GM18951 (cell line): ENCODE measurements at regions not wholly inside any gene's neighbourhood (a gene's known extent, or its start where the extent isn't known, plus 50 kb on each side); places are given as distances from the start of the nearest gene placed in this dataset.
"Not testable (repeated sequence)": the region's sequence is repeated elsewhere in the genome, so short reads cannot be mapped to it uniquely, and the experiment has no call there.

Source experiments
- POLR2A ChIP-seq: IDR thresholded peaks from 4 replicates; pipeline ENCODE4 v1.6.1; 2011; ENCODE audit warnings: mild to moderate bottlenecking; ENCODE audit not compliant: insufficient read length, insufficient read depth; ENCODE audit errors: extremely low read depth
- in situ Hi-C: fragments of 300-500 bp; cut with MboI; formaldehyde crosslinking; loops from one replicate; pipeline ENCODE4 v1.12.0; 2022; ENCODE audit warnings: low sequenced_read_pairs, mixed read lengths, inconsistent platforms; ENCODE audit not compliant: unreplicated experiment

- TF ChIP-seq POLR2A = no peak
- in situ Hi-C loops = no loop called here
Observed at GRCh38 chr7:113649556-113649955, 269.3 kb downstream of the PPP1R3A start.

DNA sequence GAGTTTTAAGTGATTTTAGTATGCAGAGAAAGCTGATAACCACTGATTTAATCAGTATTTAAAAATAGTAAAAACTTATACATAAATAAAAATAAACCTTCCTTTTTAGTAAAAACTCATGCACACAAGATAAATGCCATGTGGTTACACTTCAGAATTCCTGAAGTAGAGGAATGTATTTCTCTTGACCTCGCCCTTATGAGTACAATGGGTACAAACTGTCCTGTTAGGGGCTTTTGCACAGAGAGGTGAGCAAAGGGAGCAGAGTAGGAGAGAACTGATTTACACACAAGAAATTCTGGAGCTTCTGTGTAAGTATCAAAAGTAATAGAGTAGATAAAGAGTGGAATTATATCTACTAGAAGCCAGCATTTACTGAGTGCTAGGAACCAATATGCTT lies 279.6 kb downstream of the PPP1R3A start:
- in situ Hi-C loops = no loop called here
- TF ChIP-seq POLR2A = no peak

- TF ChIP-seq POLR2A = no peak
- in situ Hi-C loops = no loop called here
Observed at GRCh38 chr7:113636727-113637421, 281.9 kb downstream of the PPP1R3A start.

GRCh38 chr7:113635492-113635891 lies 283.3 kb downstream of the PPP1R3A start:
- TF ChIP-seq POLR2A = no peak
- in situ Hi-C loops = no loop called here

GRCh38 chr7:113633073-113633472 lies 285.7 kb downstream of the PPP1R3A start:
- no peak for TF ChIP-seq POLR2A
- in situ Hi-C loops = no loop called here

- no peak for TF ChIP-seq POLR2A
- in situ Hi-C loops = no loop called here
Observed at GRCh38 chr7:113628948-113629847, 289.6 kb downstream of the PPP1R3A start.

DNA sequence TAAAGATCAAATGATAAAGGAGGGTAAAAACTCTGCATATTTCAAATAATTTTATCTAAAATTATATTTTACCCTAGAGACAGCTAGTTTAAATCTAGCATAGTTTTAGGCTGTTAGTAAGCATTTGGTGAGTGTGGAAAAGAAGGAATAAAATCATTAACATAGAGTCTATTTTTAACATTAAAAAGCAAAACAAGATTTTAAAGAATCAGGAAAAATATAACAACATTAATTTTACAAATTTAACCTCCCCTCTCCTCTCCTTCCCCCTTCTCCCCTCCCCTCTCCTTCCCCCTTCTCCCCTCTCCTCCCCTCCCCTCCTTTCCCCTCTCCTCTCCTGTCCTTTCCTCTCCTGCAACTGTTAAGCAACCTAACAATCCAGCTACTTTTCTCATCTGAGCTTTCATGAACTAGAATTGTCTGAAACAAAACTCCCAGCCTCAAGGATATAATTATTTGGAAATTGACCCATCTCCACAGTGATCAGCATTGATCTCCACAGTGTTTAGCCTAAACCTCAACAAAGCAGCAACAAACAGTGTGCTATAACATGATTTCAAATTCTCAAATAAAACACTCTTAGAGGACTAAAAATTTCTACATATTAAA lies 293.2 kb downstream of the PPP1R3A start:
- in situ Hi-C loops = no loop called here
- TF ChIP-seq POLR2A = no peak

GRCh38 chr7:113622796-113623195 lies 296.0 kb downstream of the PPP1R3A start:
- in situ Hi-C loops = no loop called here

DNA sequence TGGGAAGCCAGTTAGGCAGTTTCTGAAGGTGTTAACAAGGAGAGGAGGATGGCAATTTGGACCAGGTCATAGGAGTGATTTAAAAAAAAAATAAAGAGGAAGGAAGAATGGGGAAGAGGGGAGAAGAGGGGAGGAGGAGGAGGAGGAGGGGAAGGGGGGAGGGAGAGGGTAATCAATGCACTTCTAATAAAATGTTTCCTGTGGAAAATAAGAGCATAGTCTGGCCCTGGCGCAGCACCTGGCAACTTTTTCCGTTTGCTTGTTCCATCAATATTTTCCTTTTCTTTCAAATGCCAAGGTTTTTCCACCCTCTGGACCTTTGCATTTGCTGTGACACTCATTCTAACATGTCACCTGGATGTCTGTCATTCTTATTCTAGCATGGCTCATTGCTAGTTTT lies 308.2 kb downstream of the PPP1R3A start:
- in situ Hi-C loops = no loop called here
- no peak for TF ChIP-seq POLR2A

More at GRCh38 chr7:113622796-113623195, 296.0 kb downstream of the PPP1R3A start:
- TF ChIP-seq POLR2A = no peak

GRCh38 chr7:113608782-113609181 lies 310.0 kb downstream of the PPP1R3A start:
- TF ChIP-seq POLR2A = no peak
- in situ Hi-C loops = no loop called here

GRCh38 chr7:113606325-113606724 lies 312.5 kb downstream of the PPP1R3A start:
- in situ Hi-C loops = no loop called here
- TF ChIP-seq POLR2A = no peak

GRCh38 chr7:113600428-113600827 lies 318.4 kb downstream of the PPP1R3A start:
- in situ Hi-C loops = not testable (repeated sequence)

GRCh38 chr7:113593455-113593854 lies 325.4 kb downstream of the PPP1R3A start:
- in situ Hi-C loops = not testable (repeated sequence)

DNA sequence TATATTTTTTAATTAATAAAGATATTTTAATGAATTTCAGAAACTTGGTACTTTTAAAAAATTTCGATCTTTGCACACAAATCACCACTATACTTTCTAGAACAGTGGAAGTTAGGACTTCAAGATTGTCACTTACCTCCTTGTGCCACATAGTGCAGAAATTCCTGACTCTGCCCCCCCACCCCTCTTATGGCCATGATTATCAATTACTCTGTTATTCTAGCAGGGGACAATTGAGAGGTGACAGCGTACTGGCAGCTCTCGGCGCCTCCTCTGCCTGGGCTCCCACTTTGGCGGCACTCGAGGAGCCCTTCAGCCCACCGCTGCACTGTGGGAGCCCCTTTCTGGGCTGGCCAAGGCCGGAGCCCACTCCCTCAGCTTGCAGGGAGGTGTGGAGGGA lies 325.9 kb downstream of the PPP1R3A start:
- in situ Hi-C loops = not testable (repeated sequence)
